BLaER1 treated with 17β-estradiol and CSF1 and Interleukin-3, amounts not matched to agents 10 nM and 100 nM (cell line): ENCODE measurements at regions not wholly inside any gene's neighbourhood (a gene's known extent, or its start where the extent isn't known, plus 50 kb on each side); places are given as distances from the start of the nearest gene placed in this dataset.

Experiments used
- H3K27ac ChIP-seq, 11 experiments: shearing (Covaris generic); formaldehyde crosslinking; 2 replicates each; pipeline ENCODE4 v1.8.1; 2022
- H3K27me3 ChIP-seq, 11 experiments: shearing (Covaris generic); formaldehyde crosslinking; 2 replicates each; pipeline ENCODE4 v1.8.1; 2022
- H3K36me3 ChIP-seq, 11 experiments: shearing (Covaris generic); formaldehyde crosslinking; 2 replicates each; pipeline ENCODE4 v1.8.1; 2022
- H3K4me1 ChIP-seq, 10 experiments: shearing (Covaris generic); formaldehyde crosslinking; 2 replicates each; pipeline ENCODE4 v1.8.1; 2022
- H3K4me2 ChIP-seq, 11 experiments: shearing (Covaris generic); formaldehyde crosslinking; 2 replicates each; pipeline ENCODE4 v1.8.1; 2022
- H3K4me3 ChIP-seq, 10 experiments: shearing (Covaris generic); formaldehyde crosslinking; 2 replicates each; pipeline ENCODE4 v1.8.1; 2022
- H3K9ac ChIP-seq, 11 experiments: shearing (Covaris generic); formaldehyde crosslinking; 2 replicates each; pipeline ENCODE4 v1.8.1; 2022
- H3K9me3 ChIP-seq, 11 experiments: shearing (Covaris generic); formaldehyde crosslinking; replicated peaks in 1 of 11; 2 replicates each; pipeline ENCODE4 v1.8.1; 2022
- H4K20me1 ChIP-seq, 11 experiments: shearing (Covaris generic); formaldehyde crosslinking; 2 replicates each; pipeline ENCODE4 v1.8.1; 2022
- Cebpa-rat ChIP-seq, 11 experiments: shearing (Covaris generic); IDR thresholded peaks; 2 replicates each; pipeline ENCODE4 v1.8.1; 2022

DNA sequence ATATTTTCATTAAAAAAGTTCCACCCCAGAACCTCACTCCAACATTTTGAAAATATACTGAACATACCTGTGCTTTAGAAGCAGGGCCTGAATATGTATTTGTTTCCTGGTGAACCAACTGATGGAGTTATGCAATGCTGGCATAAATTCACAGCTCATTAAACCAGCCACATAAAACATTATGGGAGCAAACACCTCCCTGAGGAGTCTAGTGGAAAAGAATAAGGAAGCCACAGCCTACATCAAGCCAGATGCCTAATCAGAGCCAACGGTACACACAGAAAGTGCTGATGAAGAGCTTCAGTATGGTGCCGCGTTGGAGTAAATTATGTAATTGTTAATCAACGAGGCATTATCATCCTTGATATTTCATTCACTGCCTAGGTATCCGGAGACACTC lies 199.5 kb downstream of the AJAP1 start:
- Histone ChIP-seq H3K27ac (no peak overlapping the region), H3K4me3 (no peak overlapping the region), H3K9me3 (peaks cover 7 to 27% (median 17%) of the 10 kb centered on the region in 11 experiments; a peak in 21 of 22 replicates), H3K36me3 (0 out of 22 replicates have a peak, but pooled peaks cover 0 to 5% (median 0%) of the 10 kb centered on the region in 11 experiments), H4K20me1 (no peaks in the 10 kb centered on the region), H3K4me2 (peak overlapping the region in 3 of 11 experiments; percentile 69 to 82 (median 80); a peak in 4 of 22 replicates), H3K9ac (no peak overlapping the region), H3K27me3 (peaks cover 0 to 19% (median 5%) of the 10 kb centered on the region in 11 experiments; a peak in 3 of 22 replicates), H3K4me1 (peaks cover 10 to 58% (median 14%) of the 10 kb centered on the region in 10 experiments)
- no peak; a peak in 1 of 22 replicates for TF ChIP-seq Cebpa-rat (IDR thresholded peaks at IDR 0.05)

DNA sequence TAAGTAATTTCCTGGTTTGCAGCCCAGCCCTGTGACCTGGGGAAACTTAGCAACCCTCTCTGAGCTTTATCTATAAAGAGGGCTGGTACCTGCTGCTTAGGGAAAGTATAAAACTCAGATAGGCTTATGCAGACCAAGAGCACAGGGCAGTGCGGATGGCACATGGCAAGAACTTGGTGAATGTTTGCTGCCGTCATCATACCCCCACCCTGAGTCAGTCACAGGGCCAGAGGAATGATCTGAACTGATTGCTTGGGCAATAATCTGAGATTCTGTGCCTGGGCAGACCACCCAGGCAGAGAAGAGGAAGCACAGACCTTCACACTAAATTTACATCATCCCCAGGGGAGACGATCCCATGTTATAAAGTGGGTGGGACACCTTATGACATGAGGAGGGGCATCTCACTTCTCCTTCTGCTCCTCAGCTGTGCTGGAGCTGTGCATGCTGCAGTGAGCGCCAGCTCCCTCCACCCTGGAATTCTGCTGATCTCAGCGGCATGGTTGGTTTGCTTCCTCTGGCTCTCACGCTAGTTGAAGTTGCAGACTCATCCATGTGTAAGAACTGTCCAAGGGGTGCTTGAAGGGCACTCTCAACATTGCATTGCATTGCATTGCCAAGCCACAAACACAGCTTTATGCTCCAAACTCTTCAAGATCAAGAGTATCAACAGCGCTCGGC lies 197.1 kb downstream of the AJAP1 start:
- Histone ChIP-seq H3K4me1 (peaks cover 31 to 70% (median 37%) of the 10 kb centered on the region in 10 experiments), H3K4me2 (peak overlapping the region; percentile 7 to 82 (median 50); a peak in 19 of 22 replicates), H3K9me3 (peaks cover 7 to 19% (median 12%) of the 10 kb centered on the region in 11 experiments; a peak in 21 of 22 replicates), H3K9ac (peak overlapping the region in 3 of 11 experiments; percentile 26 to 54 (median 48); a peak in 4 of 22 replicates), H3K27me3 (peaks cover 0 to 24% (median 11%) of the 10 kb centered on the region in 11 experiments; a peak in 5 of 22 replicates), H4K20me1 (no peaks in the 10 kb centered on the region), H3K27ac (peak overlapping the region in 7 of 11 experiments; percentile 7 to 72 (median 50); a peak in 9 of 22 replicates), H3K4me3 (no peak overlapping the region), H3K36me3 (0 out of 22 replicates have a peak, but pooled peaks cover 0 to 5% (median 0%) of the 10 kb centered on the region in 11 experiments)
- peak in 2 of 11 experiments; percentile 25 to 30; a peak in 3 of 22 replicates for TF ChIP-seq Cebpa-rat (IDR thresholded peaks at IDR 0.05)

DNA sequence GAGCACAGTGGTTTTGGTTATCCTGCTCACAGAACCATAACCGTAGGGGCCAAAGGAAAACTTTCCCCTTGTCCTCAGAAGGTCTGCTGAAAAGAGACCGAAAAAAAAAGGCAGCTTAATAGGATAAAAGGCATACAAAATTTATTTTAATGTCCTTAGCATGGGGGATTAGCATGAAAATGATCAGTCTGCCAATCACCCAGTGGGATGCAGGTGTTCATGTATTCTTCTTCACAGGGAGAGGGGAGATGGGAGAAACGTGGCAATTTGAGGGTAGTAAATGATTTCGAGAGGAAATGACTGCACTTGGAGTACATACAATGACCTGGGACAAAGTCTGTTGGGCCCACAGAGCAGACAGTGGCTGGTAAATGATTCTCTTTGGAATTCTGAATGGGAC lies 194.0 kb downstream of the AJAP1 start:
- 0 out of 22 replicates have a peak, but pooled peaks cover 0 to 5% (median 0%) of the 10 kb centered on the region in 11 experiments for H3K36me3 ChIP-seq
- no peak overlapping the region for H3K4me3 ChIP-seq
- peaks cover 7 to 19% (median 11%) of the 10 kb centered on the region in 11 experiments; a peak in 21 of 22 replicates for H3K9me3 ChIP-seq
- H3K4me1 ChIP-seq, result peaks cover 31 to 66% (median 37%) of the 10 kb centered on the region in 10 experiments
- peak overlapping the region in 9 of 11 experiments; percentile 5 to 83 (median 69); a peak in 17 of 22 replicates for H3K27ac ChIP-seq
- peak overlapping the region in 7 of 11 experiments; percentile 4 to 71 (median 47); a peak in 10 of 22 replicates for H3K9ac ChIP-seq
- H3K4me2 ChIP-seq, result peak overlapping the region; percentile 60 to 82 (median 71)
- H4K20me1 ChIP-seq, result no peaks in the 10 kb centered on the region
- no peak for TF ChIP-seq Cebpa-rat (IDR thresholded peaks at IDR 0.05)
- peaks cover 0 to 34% (median 11%) of the 10 kb centered on the region in 11 experiments; a peak in 7 of 22 replicates for H3K27me3 ChIP-seq

DNA sequence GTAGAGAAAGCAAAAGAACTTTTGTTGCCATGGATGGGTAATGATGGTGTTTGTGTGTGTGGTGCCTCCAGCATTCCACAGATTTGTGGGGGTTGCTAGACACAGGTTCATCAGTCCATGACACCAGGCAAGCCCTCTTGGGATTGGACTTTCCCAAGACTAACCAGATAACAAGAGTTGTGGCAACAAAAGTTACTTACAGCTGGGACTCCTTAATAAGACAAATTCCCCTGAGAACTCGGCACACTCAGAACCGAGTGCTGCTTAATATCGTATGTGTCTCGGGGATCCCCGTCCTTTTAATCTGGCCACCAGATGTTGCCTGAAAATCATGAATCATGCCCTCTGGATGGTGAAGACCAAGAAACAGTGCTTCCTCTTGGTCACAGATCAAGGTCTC lies 193.3 kb downstream of the AJAP1 start:
- Histone ChIP-seq H3K9me3 (peaks cover 7 to 19% (median 11%) of the 10 kb centered on the region in 11 experiments; a peak in 21 of 22 replicates), H3K4me2 (peak overlapping the region; percentile 60 to 82 (median 71)), H3K4me1 (peaks cover 31 to 66% (median 37%) of the 10 kb centered on the region in 10 experiments), H3K4me3 (0 out of 20 replicates have a peak overlapping the region, but pooled peaks of 1 of the 10 experiments have one; percentile 4), H3K27ac (peak overlapping the region in 8 of 11 experiments; percentile 52 to 83 (median 70); a peak in 14 of 22 replicates), H3K36me3 (0 out of 22 replicates have a peak, but pooled peaks cover 0 to 5% (median 0%) of the 10 kb centered on the region in 11 experiments), H4K20me1 (no peaks in the 10 kb centered on the region), H3K9ac (peak overlapping the region in 7 of 11 experiments; percentile 9 to 71 (median 47); a peak in 8 of 22 replicates), H3K27me3 (peaks cover 0 to 34% (median 11%) of the 10 kb centered on the region in 11 experiments; a peak in 7 of 22 replicates)
- TF ChIP-seq Cebpa-rat (IDR thresholded peaks at IDR 0.05), result peak in 4 of 11 experiments; percentile 30 to 71 (median 56); a peak in 5 of 22 replicates
